CD4-positive, alpha-beta memory T cell (primary cell): ENCODE measurements at regions not wholly inside any gene's neighbourhood (a gene's known extent, or its start where the extent isn't known, plus 50 kb on each side); places are given as distances from the start of the nearest gene placed in this dataset.

ENCODE experiments used
- CTCF ChIA-PET: fragments of 350-600 bp; sonication (Branson Sonifier 250); formaldehyde crosslinking; loops from one replicate; lab custom pipeline; 2021; ENCODE audit warnings: inconsistent platforms; ENCODE audit not compliant: partially characterized antibody; lab: Charles Lee
- POLR2A ChIA-PET: fragments of 350-600 bp; sonication (Branson Sonifier 250); formaldehyde crosslinking; loops from one replicate; lab custom pipeline; 2021; ENCODE audit not compliant: partially characterized antibody; lab: Charles Lee
- DNase-seq, 5 donors: peaks; one replicate each; pipeline versions ENCODE4 v3.0.0 to v3.0.0-alpha.2; 2020 to 2022; ENCODE audit warnings: mixed read lengths in 1 of 5
- H3K27ac ChIP-seq: one replicate; pipeline ENCODE4 v1.7.0; 2013; ENCODE audit warnings: low read depth, low read length
- H3K27me3 ChIP-seq: 2 replicates; pipeline ENCODE4 v1.7.0; 2013; ENCODE audit warnings: mild to moderate bottlenecking, low read length, moderate library complexity; ENCODE audit not compliant: insufficient read depth
- H3K36me3 ChIP-seq: 2 replicates; pipeline ENCODE4 v1.7.0; 2013; ENCODE audit warnings: mild to moderate bottlenecking, low read length, moderate library complexity; ENCODE audit not compliant: insufficient read depth
- H3K4me1 ChIP-seq: 2 replicates; pipeline ENCODE4 v1.7.0; 2013; ENCODE audit warnings: mild to moderate bottlenecking, low read length, moderate library complexity; ENCODE audit not compliant: insufficient read depth
- H3K4me3 ChIP-seq, 2 donors: one replicate each; pipeline ENCODE4 v1.7.0; 2013; ENCODE audit warnings: low read length in 2 of 2, mild to moderate bottlenecking in 1 of 2
- H3K9me3 ChIP-seq, 2 donors: one replicate each; pipeline ENCODE4 v1.7.0; 2013; ENCODE audit warnings: low read length in 2 of 2, control low read depth in 1 of 2; ENCODE audit not compliant: control insufficient read depth in 1 of 2
- H3K27ac Mint-ChIP-seq, 7 donors: one replicate each; pipeline ENCODE4 v1.8.0; 2020 to 2021; ENCODE audit warnings: mixed read lengths in 7 of 7, mild to moderate bottlenecking in 6 of 7, inconsistent platforms in 3 of 7, moderate library complexity in 3 of 7
- H3K27me3 Mint-ChIP-seq, 2 donors: one replicate each; pipeline ENCODE4 v1.8.0; 2020 to 2021; ENCODE audit warnings: mixed read lengths in 2 of 2
- H3K36me3 Mint-ChIP-seq, 2 donors: one replicate each; pipeline ENCODE4 v1.8.0; 2020 to 2021; ENCODE audit warnings: mixed read lengths in 2 of 2, inconsistent platforms in 1 of 2, mild to moderate bottlenecking in 1 of 2
- H3K4me1 Mint-ChIP-seq, 4 donors: one replicate each; pipeline ENCODE4 v1.8.0; 2020 to 2021; ENCODE audit warnings: mixed read lengths in 4 of 4, mild to moderate bottlenecking in 1 of 4
- H3K4me3 Mint-ChIP-seq, 8 donors: one replicate each; pipeline ENCODE4 v1.8.0; 2020 to 2021; ENCODE audit warnings: mixed read lengths in 8 of 8, mild to moderate bottlenecking in 7 of 8, moderate library complexity in 6 of 8, inconsistent platforms in 3 of 8
- H3K9me3 Mint-ChIP-seq, 8 donors: one replicate each; pipeline ENCODE4 v1.8.0; 2020 to 2021; ENCODE audit warnings: mixed read lengths in 8 of 8, mild to moderate bottlenecking in 5 of 8, inconsistent platforms in 3 of 8, moderate library complexity in 1 of 8
- intact Hi-C: fragments of 100-400 bp; cut with micrococcal nuclease; formaldehyde crosslinking; loops from one replicate; pipeline ENCODE4 v1.15.1; 2023

GRCh38 chrX:9352243-9352642, 112.6 kb upstream of the TBL1X start:
- H3K9me3 Mint-ChIP-seq: peaks cover 0 to 3% (median 0%) of the 10 kb centered on the region in 8 donors
- CTCF ChIA-PET: interaction anchor here (1.2 to 2.0 kb wide), 3 partner anchors 39 to 110 kb away, joined by 4 to 6 read pairs (median 5); no protein-coding TSS in a partner anchor
- DNase-seq: peak in 1 of 5 donors; percentile 2

GRCh38 chrX:9352694-9353411, 112.0 kb upstream of the TBL1X start:
- no peaks in the 10 kb centered on the region for H3K27me3 Mint-ChIP-seq
- H3K4me1 ChIP-seq: peaks cover 43% of the 10 kb centered on the region
- peak overlapping the region in 1 of 2 donors; percentile 35 for H3K4me3 ChIP-seq
- H3K27me3 ChIP-seq: no peaks in the 10 kb centered on the region
- intact Hi-C loops: loop anchor here (1.0 kb wide), 1 partner anchor 382 kb away; no protein-coding TSS in a partner anchor
- H3K27ac ChIP-seq: peak overlapping the region; percentile 21
- ChIA-PET CTCF (interaction anchor here (1.2 to 2.0 kb wide), 2 partner anchors 40 to 110 kb away, joined by 4 to 6 read pairs; no protein-coding TSS in a partner anchor), POLR2A (interaction anchor here (0.8 to 2.2 kb wide), 7 partner anchors 12 to 730 kb away, joined by 3 to 22 read pairs (median 5); no protein-coding TSS in a partner anchor)
- DNase-seq: peak in 3 of 5 donors; percentile 19 to 39 (median 24)
- no peaks in the 10 kb centered on the region for H3K36me3 ChIP-seq
- H3K9me3 Mint-ChIP-seq: peaks cover 0 to 3% (median 0%) of the 10 kb centered on the region in 8 donors
- peak overlapping the region; percentile 47 to 96 (median 92) for H3K27ac Mint-ChIP-seq
- H3K4me1 Mint-ChIP-seq: peaks cover 20 to 40% (median 37%) of the 10 kb centered on the region in 4 donors
- H3K36me3 Mint-ChIP-seq: peaks cover 0 to 4% of the 10 kb centered on the region in 2 donors
- peak overlapping the region; percentile 62 to 81 (median 77) for H3K4me3 Mint-ChIP-seq
- no peaks in the 10 kb centered on the region for H3K9me3 ChIP-seq

More at GRCh38 chrX:9352243-9352642, 112.6 kb upstream of the TBL1X start:
- Histone ChIP-seq H3K27me3 (no peaks in the 10 kb centered on the region), H3K36me3 (no peaks in the 10 kb centered on the region), H3K27ac (peak overlapping the region; percentile 21), H3K9me3 (no peaks in the 10 kb centered on the region), H3K4me1 (peaks cover 43% of the 10 kb centered on the region), H3K4me3 (peak overlapping the region in 1 of 2 donors; percentile 35)
- peak overlapping the region; percentile 64 to 96 (median 92) for H3K27ac Mint-ChIP-seq
- H3K27me3 Mint-ChIP-seq: no peaks in the 10 kb centered on the region
- H3K4me3 Mint-ChIP-seq: peak overlapping the region; percentile 62 to 81 (median 77)
- H3K4me1 Mint-ChIP-seq: peaks cover 20 to 40% (median 37%) of the 10 kb centered on the region in 4 donors
- intact Hi-C loops: loop anchor here (1.0 kb wide), 1 partner anchor 381 kb away; no protein-coding TSS in a partner anchor
- POLR2A ChIA-PET: interaction anchor here (0.8 to 2.2 kb wide), 8 partner anchors 12 to 731 kb away, joined by 3 to 22 read pairs (median 5); no protein-coding TSS in a partner anchor
- H3K36me3 Mint-ChIP-seq: peaks cover 0 to 4% of the 10 kb centered on the region in 2 donors

GRCh38 chrX:9354918-9355317, 109.9 kb upstream of the TBL1X start:
- no peaks in the 10 kb centered on the region for H3K27me3 ChIP-seq
- DNase-seq: no peak
- Mint-ChIP-seq H3K4me1 (peaks cover 20 to 40% (median 37%) of the 10 kb centered on the region in 4 donors), H3K36me3 (peaks cover 0 to 4% of the 10 kb centered on the region in 2 donors), H3K27ac (peak overlapping the region in 2 of 7 donors; percentile 56 to 96), H3K27me3 (no peaks in the 10 kb centered on the region), H3K4me3 (no peak overlapping the region), H3K9me3 (peaks cover 0 to 3% (median 0%) of the 10 kb centered on the region in 8 donors)
- intact Hi-C loops: no loop called here
- CTCF ChIA-PET: interaction anchor here (0.8 to 0.9 kb wide), 2 partner anchors 15 to 102 kb away, joined by 3 read pairs; no protein-coding TSS in a partner anchor
- no peaks in the 10 kb centered on the region for H3K9me3 ChIP-seq
- no peak overlapping the region for H3K27ac ChIP-seq
- H3K36me3 ChIP-seq: no peaks in the 10 kb centered on the region
- POLR2A ChIA-PET: interaction anchor here (0.9 to 2.3 kb wide), 2 partner anchors 13 to 111 kb away, joined by 3 to 10 read pairs; no protein-coding TSS in a partner anchor
- H3K4me1 ChIP-seq: peaks cover 43% of the 10 kb centered on the region
- H3K4me3 ChIP-seq: no peak overlapping the region

- CTCF ChIA-PET: no interaction called here
- peaks cover 41% of the 10 kb centered on the region for H3K4me1 ChIP-seq
These were observed 109.1 kb upstream of the TBL1X start for GRCh38 chrX:9355739-9356138.

GRCh38 chrX:9356846-9357245, 108.0 kb upstream of the TBL1X start:
- H3K4me1 ChIP-seq: peaks cover 30% of the 10 kb centered on the region
- no peaks in the 10 kb centered on the region for H3K36me3 ChIP-seq
- POLR2A ChIA-PET: no interaction called here
- peaks cover 0 to 4% of the 10 kb centered on the region in 2 donors for H3K36me3 Mint-ChIP-seq
- H3K9me3 ChIP-seq: no peaks in the 10 kb centered on the region
- no peak overlapping the region for H3K4me3 Mint-ChIP-seq
- no peak overlapping the region for H3K4me3 ChIP-seq
- DNase-seq: no peak
- no peaks in the 10 kb centered on the region for H3K27me3 ChIP-seq
- H3K27me3 Mint-ChIP-seq: no peaks in the 10 kb centered on the region
- H3K9me3 Mint-ChIP-seq: peaks cover 0 to under 1% (median 0%) of the 10 kb centered on the region in 8 donors
- peaks cover 15 to 30% (median 29%) of the 10 kb centered on the region in 4 donors for H3K4me1 Mint-ChIP-seq
- CTCF ChIA-PET: no interaction called here
- no peak overlapping the region for H3K27ac ChIP-seq
- peak overlapping the region in 1 of 7 donors; percentile 96 for H3K27ac Mint-ChIP-seq
- intact Hi-C loops: no loop called here

More at GRCh38 chrX:9355739-9356138, 109.1 kb upstream of the TBL1X start:
- intact Hi-C loops: no loop called here
- POLR2A ChIA-PET: interaction anchor here (0.9 to 2.3 kb wide), 4 partner anchors 14 to 111 kb away, joined by 3 to 10 read pairs (median 4); no protein-coding TSS in a partner anchor
- Mint-ChIP-seq H3K27ac (peak overlapping the region in 6 of 7 donors; percentile 1 to 96 (median 50)), H3K4me1 (peaks cover 20 to 40% (median 37%) of the 10 kb centered on the region in 4 donors), H3K27me3 (no peaks in the 10 kb centered on the region), H3K4me3 (peak overlapping the region in 2 of 8 donors; percentile 5 to 8), H3K9me3 (peaks cover 0 to 3% (median 0%) of the 10 kb centered on the region in 8 donors), H3K36me3 (peaks cover 0 to 4% of the 10 kb centered on the region in 2 donors)
- Histone ChIP-seq H3K27me3 (no peaks in the 10 kb centered on the region), H3K27ac (no peak overlapping the region), H3K36me3 (no peaks in the 10 kb centered on the region), H3K9me3 (no peaks in the 10 kb centered on the region), H3K4me3 (no peak overlapping the region)
- DNase-seq: peak in 4 of 5 donors; percentile 9 to 39 (median 33)

GRCh38 chrX:9357518-9358114, 107.2 kb upstream of the TBL1X start:
- ChIA-PET CTCF (no interaction called here), POLR2A (interaction anchor here (0.6 kb wide), 1 partner anchor 66 kb away, joined by 3 read pairs; no protein-coding TSS in a partner anchor)
- Histone ChIP-seq H3K27me3 (no peaks in the 10 kb centered on the region), H3K4me3 (no peak overlapping the region), H3K4me1 (peaks cover 23% of the 10 kb centered on the region), H3K9me3 (no peaks in the 10 kb centered on the region), H3K27ac (no peak overlapping the region), H3K36me3 (no peaks in the 10 kb centered on the region)
- no peaks in the 10 kb centered on the region for H3K9me3 Mint-ChIP-seq
- no peak overlapping the region for H3K27ac Mint-ChIP-seq
- no peak overlapping the region for H3K4me3 Mint-ChIP-seq
- DNase-seq: no peak
- intact Hi-C loops: no loop called here
- H3K36me3 Mint-ChIP-seq: peaks cover 0 to 4% of the 10 kb centered on the region in 2 donors
- no peaks in the 10 kb centered on the region for H3K27me3 Mint-ChIP-seq
- peaks cover 11 to 22% (median 22%) of the 10 kb centered on the region in 4 donors for H3K4me1 Mint-ChIP-seq
